ENCODE measurements at regions not wholly inside any gene's neighbourhood (a gene's known extent, or its start where the extent isn't known, plus 50 kb on each side); places are given as distances from the start of the nearest gene placed in this dataset.

GRCh38 chr14:43651185-43651787, 855.8 kb downstream of the FSCB start:
- Mint-ChIP-seq H3K27ac (no peak overlapping the region), H3K27me3 (no peaks in the 10 kb centered on the region), H3K4me3 (no peak overlapping the region), H3K9me3 (peaks cover 6% of the 10 kb centered on the region), H3K4me1 (no peaks in the 10 kb centered on the region), H3K36me3 (ENCODE audit: low read depth) (no peaks in the 10 kb centered on the region)
- ATAC-seq (ENCODE audit: low read depth), result no peak
- intact Hi-C loops (cut with micrococcal nuclease), result no loop called here
- no peak for TF ChIP-seq CTCF (IDR thresholded peaks at IDR 0.05)
- ChIA-PET POLR2A (no interaction called here), CTCF (no interaction called here)
- no peak for DNase-seq

- POLR2A ChIA-PET, result no interaction called here
- H3K36me3 Mint-ChIP-seq (ENCODE audit: low read depth), result no peaks in the 10 kb centered on the region
- CTCF ChIA-PET, result no interaction called here
- ATAC-seq (ENCODE audit: low read depth) (no peak), DNase-seq (no peak)
- no peak overlapping the region for H3K27ac Mint-ChIP-seq
- TF ChIP-seq CTCF (IDR thresholded peaks at IDR 0.05), result no peak
- no peaks in the 10 kb centered on the region for H3K4me1 Mint-ChIP-seq
- H3K9me3 Mint-ChIP-seq, result peaks cover 6% of the 10 kb centered on the region
- no peak overlapping the region for H3K4me3 Mint-ChIP-seq
- no peaks in the 10 kb centered on the region for H3K27me3 Mint-ChIP-seq
- intact Hi-C loops (cut with micrococcal nuclease), result no loop called here
Observed at GRCh38 chr14:43649508-43649907, 857.6 kb downstream of the FSCB start.

GRCh38 chr14:43647302-43647701, 859.8 kb downstream of the FSCB start:
- POLR2A ChIA-PET, result no interaction called here

DNA sequence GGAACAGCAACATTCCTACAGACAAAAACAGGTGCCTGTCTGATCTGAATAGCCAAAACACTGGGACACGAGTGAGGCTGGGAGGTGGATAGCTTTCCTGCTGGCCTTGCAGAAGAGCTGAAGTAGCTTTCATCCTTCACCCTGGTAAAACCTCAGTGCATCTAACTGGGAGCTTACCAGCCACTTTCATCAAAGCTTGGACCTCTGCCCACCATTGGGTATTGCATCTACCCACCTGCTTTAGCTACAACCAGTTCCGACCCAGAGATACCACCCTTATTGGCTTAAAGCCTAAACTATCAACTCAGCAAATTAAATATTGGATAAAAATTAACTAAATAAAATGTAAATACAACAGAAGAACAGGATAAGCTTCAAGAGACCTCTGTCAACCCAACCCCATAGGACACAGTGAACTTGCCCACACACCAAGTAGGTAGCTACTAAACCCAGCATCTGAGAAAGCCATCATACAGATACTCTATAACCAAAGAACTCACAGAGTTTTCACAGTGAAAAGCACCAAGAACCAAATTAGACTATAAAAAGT, 866.3 kb downstream of the FSCB start:
- intact Hi-C loops (cut with micrococcal nuclease), result no loop called here
- CTCF ChIA-PET, result interaction anchor here (0.7 kb wide), 1 partner anchor 156 kb away, joined by 3 read pairs; no protein-coding TSS in a partner anchor
- DNase-seq (no peak), ATAC-seq (ENCODE audit: low read depth) (no peak)
- H3K27ac Mint-ChIP-seq, result no peak overlapping the region
- H3K4me3 Mint-ChIP-seq, result no peak overlapping the region
- no peaks in the 10 kb centered on the region for H3K27me3 Mint-ChIP-seq
- TF ChIP-seq CTCF (IDR thresholded peaks at IDR 0.05), result no peak
- H3K9me3 Mint-ChIP-seq, result peaks cover 2% of the 10 kb centered on the region
- no peaks in the 10 kb centered on the region for H3K4me1 Mint-ChIP-seq
- H3K36me3 Mint-ChIP-seq (ENCODE audit: low read depth), result no peaks in the 10 kb centered on the region
- POLR2A ChIA-PET, result no interaction called here

More at GRCh38 chr14:43647302-43647701, 859.8 kb downstream of the FSCB start:
- no peaks in the 10 kb centered on the region for H3K36me3 Mint-ChIP-seq (ENCODE audit: low read depth)
- intact Hi-C loops (cut with micrococcal nuclease), result no loop called here
- CTCF ChIA-PET, result no interaction called here
- no peak overlapping the region for H3K4me3 Mint-ChIP-seq
- no peak overlapping the region for H3K27ac Mint-ChIP-seq
- H3K27me3 Mint-ChIP-seq, result no peaks in the 10 kb centered on the region
- H3K9me3 Mint-ChIP-seq, result no peaks in the 10 kb centered on the region
- no peak for ATAC-seq (ENCODE audit: low read depth)
- no peak for DNase-seq
- no peak for TF ChIP-seq CTCF (IDR thresholded peaks at IDR 0.05)
- H3K4me1 Mint-ChIP-seq, result no peaks in the 10 kb centered on the region

DNA sequence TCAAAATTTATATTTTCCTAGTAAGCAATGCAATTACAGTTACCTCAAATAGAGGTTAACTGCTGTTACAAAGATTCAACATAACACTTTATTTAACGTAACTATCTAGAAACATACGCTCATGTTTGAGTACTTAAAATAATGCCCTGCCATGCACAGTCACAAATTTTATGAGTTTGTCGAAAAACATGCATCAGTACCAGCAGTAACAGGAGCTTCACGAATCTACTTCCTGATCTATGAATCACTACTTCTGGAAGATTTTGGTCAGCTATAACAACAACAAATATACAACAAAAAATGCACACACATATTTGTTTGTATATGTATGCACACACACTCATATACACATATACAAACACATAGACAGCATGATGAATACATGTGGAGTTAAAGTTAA, 881.8 kb downstream of the FSCB start:
- no peak for ATAC-seq (ENCODE audit: low read depth)
- no peaks in the 10 kb centered on the region for H3K9me3 Mint-ChIP-seq
- no peaks in the 10 kb centered on the region for H3K36me3 Mint-ChIP-seq (ENCODE audit: low read depth)
- no peaks in the 10 kb centered on the region for H3K27me3 Mint-ChIP-seq
- no peaks in the 10 kb centered on the region for H3K4me1 Mint-ChIP-seq
- no peak for TF ChIP-seq CTCF (IDR thresholded peaks at IDR 0.05)
- H3K4me3 Mint-ChIP-seq, result no peak overlapping the region
- H3K27ac Mint-ChIP-seq, result no peak overlapping the region
- ChIA-PET POLR2A (no interaction called here), CTCF (no interaction called here)
- no peak for DNase-seq
- intact Hi-C loops (cut with micrococcal nuclease), result no loop called here
